WERI-Rb-1 (cell line): ENCODE measurements at regions not wholly inside any gene's neighbourhood (a gene's known extent, or its start where the extent isn't known, plus 50 kb on each side); places are given as distances from the start of the nearest gene placed in this dataset.

Experiments
- DNase-seq: peaks from one replicate; pipeline ENCODE4 v3.0.0-alpha.2; 2020
- H3K27ac ChIP-seq: fragments of 250-450 bp; sonication (Bioruptor Pico); 2 replicates; pipeline ENCODE4 v1.5.1; 2020; ENCODE audit warnings: mild to moderate bottlenecking, moderate library complexity
- H3K27me3 ChIP-seq: fragments of 250-450 bp; sonication (Bioruptor Pico); 2 replicates; pipeline ENCODE4 v1.5.1; 2021; ENCODE audit warnings: mild to moderate bottlenecking, low read depth, moderate library complexity; ENCODE audit not compliant: insufficient read depth, severe bottlenecking
- H3K36me3 ChIP-seq: fragments of 250-450 bp; sonication (Bioruptor Pico); 2 replicates; pipeline ENCODE4 v1.5.1; 2020; ENCODE audit warnings: mild to moderate bottlenecking, moderate library complexity
- H3K4me3 ChIP-seq: 2 replicates; pipeline ENCODE4 v1.5.1; 2011; ENCODE audit warnings: low read depth, mild to moderate bottlenecking, control low read depth, low read length
- H3K9me3 ChIP-seq: fragments of 250-450 bp; sonication (Bioruptor Pico); 2 replicates; pipeline ENCODE4 v1.5.1; 2021; ENCODE audit warnings: mild to moderate bottlenecking, moderate library complexity; ENCODE audit not compliant: severe bottlenecking
- TF ChIP-seq, protein P1 (sequence below): IDR thresholded peaks from 2 replicates; pipeline ENCODE4 v1.5.1; 2011; ENCODE audit warnings: low read depth, mild to moderate bottlenecking, control low read depth, inconsistent platforms, low read length

DNA sequence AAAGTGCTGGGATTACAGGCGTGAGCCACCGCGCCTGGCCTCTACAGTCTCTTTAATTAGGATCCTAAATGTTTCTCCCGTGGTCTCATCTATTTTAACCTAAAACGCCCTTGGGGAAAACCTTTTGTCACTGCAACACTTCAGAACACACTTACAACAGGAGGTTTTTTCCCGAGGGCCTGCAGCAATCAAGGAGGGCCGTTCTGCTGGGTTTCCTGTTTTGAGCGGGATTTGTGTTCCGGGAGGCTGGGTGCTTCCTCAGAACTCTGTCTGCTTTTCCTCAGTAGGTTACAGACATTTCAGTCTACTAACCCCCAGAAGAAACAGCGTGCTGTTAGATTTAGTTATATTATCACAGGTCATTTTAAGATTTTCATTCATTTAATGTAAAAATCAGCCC lies 65.4 kb upstream of the IRX4 start:
- Histone ChIP-seq H3K9me3 (peaks cover 2% of the 10 kb centered on the region), H3K36me3 (no peaks in the 10 kb centered on the region), H3K27ac (no peak overlapping the region), H3K4me3 (no peak overlapping the region), H3K27me3 (peaks cover 96% of the 10 kb centered on the region)
- TF ChIP-seq, protein P1, sequence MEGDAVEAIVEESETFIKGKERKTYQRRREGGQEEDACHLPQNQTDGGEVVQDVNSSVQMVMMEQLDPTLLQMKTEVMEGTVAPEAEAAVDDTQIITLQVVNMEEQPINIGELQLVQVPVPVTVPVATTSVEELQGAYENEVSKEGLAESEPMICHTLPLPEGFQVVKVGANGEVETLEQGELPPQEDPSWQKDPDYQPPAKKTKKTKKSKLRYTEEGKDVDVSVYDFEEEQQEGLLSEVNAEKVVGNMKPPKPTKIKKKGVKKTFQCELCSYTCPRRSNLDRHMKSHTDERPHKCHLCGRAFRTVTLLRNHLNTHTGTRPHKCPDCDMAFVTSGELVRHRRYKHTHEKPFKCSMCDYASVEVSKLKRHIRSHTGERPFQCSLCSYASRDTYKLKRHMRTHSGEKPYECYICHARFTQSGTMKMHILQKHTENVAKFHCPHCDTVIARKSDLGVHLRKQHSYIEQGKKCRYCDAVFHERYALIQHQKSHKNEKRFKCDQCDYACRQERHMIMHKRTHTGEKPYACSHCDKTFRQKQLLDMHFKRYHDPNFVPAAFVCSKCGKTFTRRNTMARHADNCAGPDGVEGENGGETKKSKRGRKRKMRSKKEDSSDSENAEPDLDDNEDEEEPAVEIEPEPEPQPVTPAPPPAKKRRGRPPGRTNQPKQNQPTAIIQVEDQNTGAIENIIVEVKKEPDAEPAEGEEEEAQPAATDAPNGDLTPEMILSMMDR, result no peak
- DNase-seq, result no peak

DNA sequence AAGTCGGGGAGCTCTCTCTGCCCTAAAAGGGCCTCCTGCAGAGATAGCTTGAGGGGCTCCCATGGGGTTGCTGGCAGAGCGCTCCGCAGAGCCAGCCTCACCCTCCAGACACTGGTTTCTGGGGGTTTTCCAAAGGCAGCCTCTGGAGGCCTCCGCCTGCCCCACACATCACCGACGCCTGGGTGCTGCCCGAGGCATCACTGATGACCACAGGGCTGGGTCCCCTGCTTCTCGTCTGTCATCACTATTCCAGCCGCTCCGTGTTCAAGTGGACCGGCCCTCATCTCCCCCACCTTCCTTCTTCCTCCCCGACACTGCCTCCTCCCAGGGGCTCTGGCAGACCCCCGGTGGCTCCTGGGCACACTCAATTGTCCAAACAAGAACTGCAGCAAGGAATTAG lies 64.1 kb upstream of the IRX4 start:
- Histone ChIP-seq H3K27ac (no peak overlapping the region), H3K9me3 (peaks cover 12% of the 10 kb centered on the region), H3K27me3 (peaks cover 95% of the 10 kb centered on the region), H3K4me3 (no peak overlapping the region), H3K36me3 (no peaks in the 10 kb centered on the region)
- DNase-seq, result no peak
- TF ChIP-seq, protein P1, result no peak

DNA sequence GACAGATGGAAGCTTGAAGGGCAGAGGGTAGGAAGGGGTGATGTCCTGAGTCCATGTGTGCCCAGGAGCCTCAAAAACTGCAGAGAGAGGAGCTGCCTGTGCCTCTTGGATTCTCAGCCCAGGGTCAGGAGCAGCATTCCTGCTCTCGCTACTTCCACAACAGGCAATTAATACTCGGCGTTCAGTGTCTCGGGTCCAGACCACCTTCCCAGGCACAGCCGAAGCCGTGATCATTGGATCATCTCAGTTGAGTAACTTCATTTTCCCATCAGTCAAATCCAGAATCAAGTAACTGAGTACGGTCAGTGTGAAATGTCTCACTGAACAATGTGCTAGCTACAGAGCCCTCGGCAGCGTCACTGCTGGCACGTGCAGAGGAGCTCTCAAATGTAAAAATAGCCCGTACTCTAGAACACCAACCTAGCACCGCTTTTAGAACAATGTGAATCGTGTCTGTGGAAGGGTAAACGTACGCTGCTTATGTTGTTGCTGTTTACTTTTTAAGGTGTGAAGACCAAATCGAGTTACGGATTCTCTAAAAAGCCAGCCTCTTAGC lies 63.5 kb upstream of the IRX4 start:
- peaks cover 12% of the 10 kb centered on the region for H3K9me3 ChIP-seq
- DNase-seq, result no peak
- peaks cover 94% of the 10 kb centered on the region for H3K27me3 ChIP-seq
- TF ChIP-seq, protein P1, result no peak
- no peaks in the 10 kb centered on the region for H3K36me3 ChIP-seq
- H3K27ac ChIP-seq, result no peak overlapping the region
- H3K4me3 ChIP-seq, result no peak overlapping the region

DNA sequence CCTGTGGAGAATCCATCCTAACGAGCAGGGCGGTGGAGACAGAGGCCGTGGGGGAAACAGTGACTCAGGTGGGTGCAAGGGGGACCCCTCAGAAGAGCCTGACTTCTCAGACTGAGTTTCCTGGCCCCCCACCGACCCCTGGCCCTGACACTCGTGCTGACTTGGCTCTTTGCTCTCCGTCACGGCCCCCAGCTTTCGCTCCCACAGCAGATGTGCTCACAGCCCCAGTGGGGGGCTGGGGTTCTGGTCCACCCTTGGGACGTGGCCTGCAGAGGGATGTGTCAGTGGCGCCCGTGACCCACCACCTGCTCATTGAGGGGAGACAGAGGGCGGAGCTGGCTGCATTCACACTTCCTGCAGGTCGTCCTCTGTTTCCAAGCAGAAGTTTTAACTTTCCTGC lies 62.9 kb upstream of the IRX4 start:
- Histone ChIP-seq H3K9me3 (peaks cover 12% of the 10 kb centered on the region), H3K27ac (no peak overlapping the region), H3K27me3 (peaks cover 97% of the 10 kb centered on the region), H3K4me3 (no peak overlapping the region), H3K36me3 (no peaks in the 10 kb centered on the region)
- TF ChIP-seq, protein P1, result no peak
- no peak for DNase-seq

DNA sequence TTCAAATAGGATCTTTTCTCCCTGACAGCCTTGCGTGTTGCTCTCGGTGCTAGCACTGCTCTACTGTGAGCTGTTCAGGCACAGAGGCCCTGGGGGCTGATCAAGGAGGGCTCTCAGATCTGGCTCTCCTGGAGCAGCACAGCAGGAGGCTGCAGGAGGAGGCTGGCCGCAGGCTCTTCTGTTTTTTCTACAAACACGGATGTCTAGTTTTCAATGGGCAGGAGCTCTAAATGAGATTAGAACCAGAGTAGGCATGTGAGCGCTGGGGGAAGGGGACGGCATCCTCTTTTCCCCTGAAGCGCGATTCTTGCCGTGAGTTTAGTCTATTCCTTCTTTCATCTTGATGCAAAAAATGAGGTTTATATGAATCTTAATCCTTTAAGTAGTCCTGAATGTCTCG lies 61.7 kb upstream of the IRX4 start:
- no peaks in the 10 kb centered on the region for H3K36me3 ChIP-seq
- peaks cover 97% of the 10 kb centered on the region for H3K27me3 ChIP-seq
- H3K9me3 ChIP-seq, result peaks cover 12% of the 10 kb centered on the region
- TF ChIP-seq, protein P1, result no peak
- H3K4me3 ChIP-seq, result no peak overlapping the region
- H3K27ac ChIP-seq, result no peak overlapping the region
- no peak for DNase-seq

DNA sequence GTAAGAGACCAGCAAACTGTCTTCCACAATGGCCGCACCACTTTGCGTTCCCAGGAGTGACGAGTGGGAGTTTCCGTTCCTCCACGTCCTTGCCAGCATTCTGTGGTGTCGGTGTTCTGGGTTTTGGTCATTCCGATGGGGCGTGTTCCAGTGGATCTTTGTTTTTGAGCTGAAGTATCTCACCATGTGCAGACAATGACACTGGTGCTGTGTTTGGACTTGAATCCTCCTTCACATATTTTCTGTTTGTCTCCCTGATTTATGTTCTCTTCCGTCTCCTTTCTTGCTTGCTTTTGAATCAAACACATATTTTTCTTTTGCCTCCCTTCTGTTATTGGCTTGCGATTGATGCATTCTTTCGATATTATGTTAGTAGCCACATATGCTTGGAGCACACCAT lies 60.8 kb upstream of the IRX4 start:
- Histone ChIP-seq H3K36me3 (no peaks in the 10 kb centered on the region), H3K27ac (no peak overlapping the region), H3K9me3 (peaks cover 12% of the 10 kb centered on the region), H3K27me3 (peaks cover 97% of the 10 kb centered on the region), H3K4me3 (no peak overlapping the region)
- TF ChIP-seq, protein P1, result no peak
- no peak for DNase-seq
